ENCODE measurements at regions not wholly inside any gene's neighbourhood (a gene's known extent, or its start where the extent isn't known, plus 50 kb on each side); places are given as distances from the start of the nearest gene placed in this dataset.

- TF ChIP-seq ARID5B (CRISPR knock-in tag; IDR thresholded peaks at IDR 0.05) = no peak
- no peak for TF ChIP-seq GMEB2 (CRISPR knock-in tag; IDR thresholded peaks at IDR 0.05; ENCODE audit: low read depth)
- TF ChIP-seq MAFF (IDR thresholded peaks at IDR 0.05; ENCODE audit: low read depth, low read length) = no peak
These were observed 1127.0 kb downstream of the DNAJB9 start (continued) for GRCh38 chr7:109696723-109697122.

- no peak for ATAC-seq
- Histone ChIP-seq H3K4me3 (replicated peaks in 1 of 3; ENCODE audit: insufficient read depth in 1 of 3, low read depth in 2 of 3, low read length in 3 of 3) (no peak overlapping the region), H3K36me3 (replicated peaks in 1 of 2; ENCODE audit: control insufficient read depth in 1 of 2, insufficient read depth in 2 of 2, low read length in 2 of 2) (no peaks in the 10 kb centered on the region), H3K4me2 (ENCODE audit: low read depth, low read length) (no peak overlapping the region), H3K9ac (ENCODE audit: insufficient read depth, low read depth, low read length) (no peak overlapping the region), H3K27me3 (ENCODE audit: control insufficient read depth in 1 of 2, insufficient read depth in 2 of 2, low read length in 2 of 2) (no peaks in the 10 kb centered on the region), H3K9me3 (ENCODE audit: low read length) (peaks cover 19% of the 10 kb centered on the region), H3K4me1 (ENCODE audit: insufficient read depth, low read length) (no peaks in the 10 kb centered on the region), H4K20me1 (ENCODE audit: insufficient read depth, low read length) (no peaks in the 10 kb centered on the region), H3K79me2 (ENCODE audit: insufficient read depth, low read length) (no peaks in the 10 kb centered on the region), H3K27ac (ENCODE audit: extremely low read length, insufficient read depth, low read length) (no peak overlapping the region), H2AFZ (ENCODE audit: low read length) (no peak overlapping the region)
- in situ Hi-C loops (cut with HindIII; ENCODE audit: extremely low pct_ligation_motif_present, low pct_unique_long_range_greater_than_20kb) = no loop called here
- BruUV-seq (replicated peaks) = no TSS peak
- WGBS (ENCODE audit: low lambda C conversion rate) = 2% methylated on average over 3 of the region's 3 CpGs
- ChIA-PET CTCF (ENCODE audit: low intra/inter-chr PET ratio, low total read pairs) (no interaction called here), POLR2A (no interaction called here)
- intact Hi-C loops (cut with micrococcal nuclease; ENCODE audit: unreplicated experiment) = no loop called here
- FAIRE-seq = no peak
- DNase-seq (ENCODE audit: low spot score) = no peak
- TF ChIP-seq ZNF780A (CRISPR knock-in tag; IDR thresholded peaks at IDR 0.05) (no peak), HDAC1 (CRISPR knock-in tag; IDR thresholded peaks at IDR 0.05) (no peak), REL (CRISPR knock-in tag; conservative IDR thresholded peaks at IDR 0.05) (no peak), GPN1 (CRISPR knock-in tag; IDR thresholded peaks at IDR 0.05; ENCODE audit: borderline replicate concordance) (no peak), CEBPG (CRISPR knock-in tag; IDR thresholded peaks at IDR 0.05) (no peak), SNAPC5 (CRISPR knock-in tag; IDR thresholded peaks at IDR 0.05; ENCODE audit: borderline replicate concordance) (no peak), NFIB (CRISPR knock-in tag; IDR thresholded peaks at IDR 0.05; ENCODE audit: borderline replicate concordance) (no peak), PATZ1 (CRISPR knock-in tag; IDR thresholded peaks at IDR 0.05) (no peak), ZBED4 (CRISPR knock-in tag; IDR thresholded peaks at IDR 0.05; ENCODE audit: borderline replicate concordance) (no peak), EHMT2 (IDR thresholded peaks at IDR 0.05; ENCODE audit: borderline replicate concordance, low read depth, low read length) (no peak)
These were observed 1130.0 kb downstream of the DNAJB9 start for GRCh38 chr7:109699661-109700060.
